BJ (cell line): ENCODE measurements at regions not wholly inside any gene's neighbourhood (a gene's known extent, or its start where the extent isn't known, plus 50 kb on each side); places are given as distances from the start of the nearest gene placed in this dataset.

Experiments
- CTCF ChIA-PET: fragments of 350-600 bp; formaldehyde crosslinking; extraction: SDS; loops from one replicate; lab custom pipeline; 2021; ENCODE audit warnings: antibody characterized with exemption, inconsistent platforms; lab: Yijun Ruan, JAX
- POLR2A ChIA-PET: fragments of 300-600 bp; sonication (Branson Sonifier 250); formaldehyde crosslinking; extraction: SDS; loops from one replicate; lab custom pipeline; 2021; ENCODE audit warnings: antibody characterized with exemption; lab: Charles Lee
- DNase-seq: peaks from one replicate; pipeline ENCODE4 v3.0.0-alpha.2; 2011; ENCODE audit warnings: low read depth
- H3K27me3 ChIP-seq: 2 replicates; pipeline ENCODE4 v1.6.0; 2011; ENCODE audit warnings: low read length; ENCODE audit not compliant: control insufficient read depth, insufficient read depth
- H3K36me3 ChIP-seq: 2 replicates; pipeline ENCODE4 v1.5.1; 2011; ENCODE audit warnings: low read length; ENCODE audit not compliant: control insufficient read depth, insufficient read depth
- H3K4me3 ChIP-seq: 2 replicates; pipeline ENCODE4 v1.5.1; 2011; ENCODE audit warnings: low read depth, mild to moderate bottlenecking, control low read depth, low read length
- TF ChIP-seq, protein P1 (sequence below): IDR thresholded peaks from 2 replicates; pipeline ENCODE4 v1.5.1; 2011; ENCODE audit warnings: low read depth, mild to moderate bottlenecking, control low read depth, inconsistent platforms, low read length, moderate library complexity; ENCODE audit not compliant: insufficient read depth

GRCh38 chr3:158882445-158882844 is 80.6 kb downstream of the MFSD1 start:
- POLR2A ChIA-PET: no interaction called here
- CTCF ChIA-PET: interaction anchor here (0.7 kb wide), 1 partner anchor 288 kb away, joined by 3 read pairs; no protein-coding TSS in a partner anchor
- Histone ChIP-seq H3K27me3 (no peaks in the 10 kb centered on the region), H3K4me3 (no peak overlapping the region), H3K36me3 (no peaks in the 10 kb centered on the region)
- TF ChIP-seq, protein P1, sequence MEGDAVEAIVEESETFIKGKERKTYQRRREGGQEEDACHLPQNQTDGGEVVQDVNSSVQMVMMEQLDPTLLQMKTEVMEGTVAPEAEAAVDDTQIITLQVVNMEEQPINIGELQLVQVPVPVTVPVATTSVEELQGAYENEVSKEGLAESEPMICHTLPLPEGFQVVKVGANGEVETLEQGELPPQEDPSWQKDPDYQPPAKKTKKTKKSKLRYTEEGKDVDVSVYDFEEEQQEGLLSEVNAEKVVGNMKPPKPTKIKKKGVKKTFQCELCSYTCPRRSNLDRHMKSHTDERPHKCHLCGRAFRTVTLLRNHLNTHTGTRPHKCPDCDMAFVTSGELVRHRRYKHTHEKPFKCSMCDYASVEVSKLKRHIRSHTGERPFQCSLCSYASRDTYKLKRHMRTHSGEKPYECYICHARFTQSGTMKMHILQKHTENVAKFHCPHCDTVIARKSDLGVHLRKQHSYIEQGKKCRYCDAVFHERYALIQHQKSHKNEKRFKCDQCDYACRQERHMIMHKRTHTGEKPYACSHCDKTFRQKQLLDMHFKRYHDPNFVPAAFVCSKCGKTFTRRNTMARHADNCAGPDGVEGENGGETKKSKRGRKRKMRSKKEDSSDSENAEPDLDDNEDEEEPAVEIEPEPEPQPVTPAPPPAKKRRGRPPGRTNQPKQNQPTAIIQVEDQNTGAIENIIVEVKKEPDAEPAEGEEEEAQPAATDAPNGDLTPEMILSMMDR: no peak
- no peak for DNase-seq

- CTCF ChIA-PET: interaction anchor here (1.2 kb wide), 1 partner anchor 50 kb away, joined by 3 read pairs; no protein-coding TSS in a partner anchor
- TF ChIP-seq, protein P1: no peak
- no peak for DNase-seq
- POLR2A ChIA-PET: no interaction called here
- 0 out of 2 replicates have a peak, but pooled peaks cover 2% of the 10 kb centered on the region for H3K27me3 ChIP-seq
- no peak overlapping the region for H3K4me3 ChIP-seq
- H3K36me3 ChIP-seq: no peaks in the 10 kb centered on the region
Measured at GRCh38 chr3:158896729-158897128, 94.9 kb downstream of the MFSD1 start.

- ChIA-PET CTCF (interaction anchor here (1.3 kb wide), 1 partner anchor 9 kb away, joined by 4 read pairs; no protein-coding TSS in a partner anchor), POLR2A (no interaction called here)
- H3K4me3 ChIP-seq: no peak overlapping the region
- DNase-seq: no peak
- H3K36me3 ChIP-seq: no peaks in the 10 kb centered on the region
- no peaks in the 10 kb centered on the region for H3K27me3 ChIP-seq
- TF ChIP-seq, protein P1: no peak
Measured at GRCh38 chr3:158906749-158907148, 104.9 kb downstream of the MFSD1 start.

DNA sequence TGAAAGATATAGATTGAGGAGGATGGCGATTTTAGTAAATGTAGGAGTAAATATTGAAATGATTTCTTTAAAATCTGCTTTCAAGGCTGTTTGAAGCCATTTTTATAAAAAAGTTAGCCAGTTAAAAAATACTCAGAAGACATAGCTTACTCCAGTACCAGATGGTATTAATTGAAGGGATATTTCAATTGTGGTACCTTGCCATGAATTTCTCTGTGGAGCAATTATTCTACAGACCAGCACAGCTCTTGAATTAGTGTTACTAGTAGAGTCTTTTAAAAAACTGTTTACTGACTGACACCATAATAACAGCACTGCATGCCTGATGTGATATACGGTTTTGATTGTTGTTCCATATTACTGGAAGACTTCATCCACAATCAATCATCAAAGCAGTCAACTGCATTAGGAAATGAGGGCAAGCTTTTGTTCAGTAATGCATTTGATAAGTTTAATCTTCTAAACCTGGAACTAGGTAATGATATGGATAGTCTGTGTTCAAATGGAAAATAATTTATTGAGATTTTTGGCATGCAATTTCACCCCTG is 106.4 kb downstream of the MFSD1 start:
- POLR2A ChIA-PET: no interaction called here
- no peaks in the 10 kb centered on the region for H3K36me3 ChIP-seq
- no peak overlapping the region for H3K4me3 ChIP-seq
- no peak for DNase-seq
- CTCF ChIA-PET: interaction anchor here (0.7 to 1.3 kb wide), 3 partner anchors 62 to 352 kb away, joined by 3 read pairs; no protein-coding TSS in a partner anchor
- H3K27me3 ChIP-seq: no peaks in the 10 kb centered on the region
- TF ChIP-seq, protein P1: no peak

GRCh38 chr3:158909870-158910269 is 108.0 kb downstream of the MFSD1 start:
- ChIA-PET POLR2A (interaction anchor here (0.7 kb wide), 1 partner anchor 9 kb away, joined by 3 read pairs; no protein-coding TSS in a partner anchor), CTCF (interaction anchor here (0.6 to 0.9 kb wide), 3 partner anchors 25 to 350 kb away, joined by 4 read pairs; no protein-coding TSS in a partner anchor)
- TF ChIP-seq, protein P1: no peak
- no peaks in the 10 kb centered on the region for H3K27me3 ChIP-seq
- peak; percentile 6 for DNase-seq
- no peak overlapping the region for H3K4me3 ChIP-seq
- no peaks in the 10 kb centered on the region for H3K36me3 ChIP-seq
